H1 (cell line): ENCODE measurements at regions not wholly inside any gene's neighbourhood (a gene's known extent, or its start where the extent isn't known, plus 50 kb on each side); places are given as distances from the start of the nearest gene placed in this dataset.

ENCODE experiments used
- CTCF ChIA-PET: fragments of 300-600 bp; sonication (Branson Sonifier 250); formaldehyde crosslinking; loops from one replicate; lab custom pipeline; 2021; ENCODE audit not compliant: partially characterized antibody; lab: Charles Lee
- POLR2A ChIA-PET: fragments of 300-600 bp; sonication (Branson Sonifier 250); formaldehyde crosslinking; loops from one replicate; lab custom pipeline; 2021; ENCODE audit warnings: inconsistent platforms; ENCODE audit not compliant: partially characterized antibody; lab: Charles Lee
- DNase-seq, 2 experiments: peaks; one replicate each; pipeline versions ENCODE4 v3.0.0 to v3.0.0-alpha.2; 2010 to 2022; ENCODE audit warnings: low spot score in 2 of 2, low read depth in 1 of 2, mixed read lengths in 1 of 2
- FAIRE-seq: peaks from 2 replicates; lab custom pipeline; 2011; peaks lifted over from hg19 to GRCh38; lab: Jason Lieb, UNC
- H2AFZ ChIP-seq: 2 replicates; pipeline ENCODE4 v1.8.1; 2012; ENCODE audit warnings: low read length, inconsistent platforms
- H2AK5ac ChIP-seq: 2 replicates; pipeline ENCODE4 v1.6.1; 2013; ENCODE audit warnings: low read depth, low read length
- H2BK120ac ChIP-seq: replicated peaks from 2 replicates; pipeline ENCODE3; 2013; ENCODE audit warnings: low read depth, low read length, inconsistent platforms
- H2BK12ac ChIP-seq: 2 replicates; pipeline ENCODE4 v1.6.1; 2013; ENCODE audit warnings: low read depth, low read length
- H2BK15ac ChIP-seq: 2 replicates; pipeline ENCODE4 v1.6.1; 2013; ENCODE audit warnings: low read length
- H2BK20ac ChIP-seq: 2 replicates; pipeline ENCODE4 v1.6.1; 2013; ENCODE audit warnings: low read length
- H2BK5ac ChIP-seq: 2 replicates; pipeline ENCODE4 v1.6.1; 2013; ENCODE audit warnings: low read depth, low read length
- H3K14ac ChIP-seq: 2 replicates; pipeline ENCODE4 v1.6.1; 2013; ENCODE audit warnings: inconsistent platforms; ENCODE audit not compliant: insufficient read length
- H3K18ac ChIP-seq: 2 replicates; pipeline ENCODE4 v1.6.1; 2013; ENCODE audit warnings: low read length; ENCODE audit errors: extremely low read depth
- H3K23ac ChIP-seq: 2 replicates; pipeline ENCODE4 v1.6.1; 2013; ENCODE audit warnings: inconsistent platforms; ENCODE audit not compliant: insufficient read length
- H3K23me2 ChIP-seq: 2 replicates; pipeline ENCODE4 v1.6.1; 2013; ENCODE audit warnings: low read depth, low read length
- H3K27ac ChIP-seq: 2 replicates; pipeline ENCODE4 v1.6.1; 2011; ENCODE audit warnings: low read depth, low read length, inconsistent platforms
- H3K27me3 ChIP-seq, 4 experiments: replicated peaks in 1 of 4; 1 replicate in 1 of 4; 2 replicates in 3 of 4; pipeline versions ENCODE4 v1.6.1 to v1.8.1; 2011 to 2013; ENCODE audit warnings: low read length in 3 of 4, mild to moderate bottlenecking in 3 of 4, inconsistent platforms in 2 of 4, mixed read lengths in 2 of 4, moderate library complexity in 1 of 4; ENCODE audit not compliant: control insufficient read depth in 3 of 4, insufficient read depth in 3 of 4; ENCODE audit errors: extremely low read depth in 1 of 4
- H3K36me3 ChIP-seq, 4 experiments: 2 replicates each; pipeline versions ENCODE4 v1.6.1 to v1.8.1; 2011 to 2013; ENCODE audit warnings: mild to moderate bottlenecking in 4 of 4, low read length in 3 of 4, moderate library complexity in 2 of 4, control low read depth in 1 of 4, inconsistent platforms in 1 of 4; ENCODE audit not compliant: insufficient read depth in 4 of 4, control insufficient read depth in 2 of 4
- H3K4ac ChIP-seq: replicated peaks from 2 replicates; pipeline ENCODE3; 2013; ENCODE audit warnings: low read length, low read depth, mixed read lengths, inconsistent platforms; ENCODE audit not compliant: insufficient read length
- H3K4me1 ChIP-seq, 4 experiments: replicated peaks in 1 of 4; 1 replicate in 1 of 4; 2 replicates in 3 of 4; pipeline versions ENCODE4 v1.6.1 to v1.8.1; 2011 to 2013; ENCODE audit warnings: low read length in 3 of 4, inconsistent platforms in 2 of 4, mixed read lengths in 1 of 4; ENCODE audit not compliant: insufficient read depth in 4 of 4, control insufficient read depth in 3 of 4
- H3K4me2 ChIP-seq, 2 experiments: 2 replicates each; pipeline versions ENCODE4 v1.6.1 to v1.8.1; 2011 to 2013; ENCODE audit warnings: low read depth in 2 of 2, low read length in 2 of 2, control low read depth in 1 of 2, inconsistent platforms in 1 of 2, mild to moderate bottlenecking in 1 of 2; ENCODE audit not compliant: insufficient read depth in 1 of 2
- H3K4me3 ChIP-seq, 4 experiments: fragments of 200-600, 300-600 bp in 1 of 4; sonication (generic), shearing (Covaris generic), sonication (Bioruptor Twin) in 1 of 4; 2 replicates each; pipeline versions ENCODE4 v1.5.1 to v1.8.1; 2011 to 2016; ENCODE audit warnings: low read length in 4 of 4, low read depth in 3 of 4, control low read depth in 2 of 4, inconsistent platforms in 2 of 4, mild to moderate bottlenecking in 2 of 4, mixed read lengths in 1 of 4, moderate library complexity in 1 of 4; ENCODE audit not compliant: insufficient read depth in 2 of 4; ENCODE audit errors: extremely low read depth in 1 of 4
- H3K56ac ChIP-seq: replicated peaks from 2 replicates; pipeline ENCODE3; 2013; ENCODE audit warnings: low read depth, mild to moderate bottlenecking, mixed read lengths, low read length, inconsistent platforms; ENCODE audit not compliant: insufficient read length
- H3K79me1 ChIP-seq: 2 replicates; pipeline ENCODE4 v1.6.1; 2013; ENCODE audit warnings: low read depth, low read length, control low read depth
- H3K79me2 ChIP-seq, 2 experiments: 2 replicates each; pipeline versions ENCODE4 v1.6.1 to v1.8.1; 2012 to 2013; ENCODE audit warnings: low read length in 2 of 2, mild to moderate bottlenecking in 2 of 2, inconsistent platforms in 1 of 2; ENCODE audit not compliant: insufficient read depth in 2 of 2, control insufficient read depth in 1 of 2
- H3K9ac ChIP-seq, 4 experiments: replicated peaks in 1 of 4; 1 replicate in 1 of 4; 2 replicates in 3 of 4; pipeline versions ENCODE4 v1.6.1 to v1.8.1; 2011 to 2013; ENCODE audit warnings: low read depth in 3 of 4, low read length in 3 of 4, control low read depth in 2 of 4, mild to moderate bottlenecking in 2 of 4, moderate library complexity in 2 of 4, inconsistent platforms in 1 of 4; ENCODE audit errors: extremely low read depth in 1 of 4
- H3K9me3 ChIP-seq, 2 experiments: 2 replicates each; pipeline versions ENCODE4 v1.6.1 to v1.8.1; 2012 to 2013; ENCODE audit warnings: mild to moderate bottlenecking in 2 of 2, moderate library complexity in 2 of 2, control low read depth in 1 of 2, inconsistent platforms in 1 of 2, low read depth in 1 of 2, low read length in 1 of 2, mixed read lengths in 1 of 2; ENCODE audit not compliant: insufficient read depth in 2 of 2
- H4K20me1 ChIP-seq, 2 experiments: replicated peaks in 1 of 2; 2 replicates each; pipeline versions ENCODE3 to v1.8.1; 2011 to 2013; ENCODE audit warnings: inconsistent platforms in 2 of 2, low read length in 2 of 2, mild to moderate bottlenecking in 1 of 2; ENCODE audit not compliant: insufficient read depth in 2 of 2, control insufficient read depth in 1 of 2
- H4K5ac ChIP-seq: 2 replicates; pipeline ENCODE4 v1.6.1; 2013; ENCODE audit warnings: low read length, low read depth, mixed read lengths, inconsistent platforms; ENCODE audit not compliant: insufficient read length
- H4K8ac ChIP-seq: 2 replicates; pipeline ENCODE4 v1.8.0; 2013; ENCODE audit warnings: mild to moderate bottlenecking, moderate library complexity, low read length, inconsistent platforms; ENCODE audit not compliant: insufficient read depth; ENCODE audit errors: extremely low read depth
- H4K91ac ChIP-seq: replicated peaks from 2 replicates; pipeline ENCODE3; 2013; ENCODE audit warnings: low read length, mixed read lengths, inconsistent platforms; ENCODE audit not compliant: insufficient read length
- POLR2A ChIP-seq, 2 experiments: IDR thresholded peaks; 1 replicate in 1 of 2; 2 replicates in 1 of 2; pipeline ENCODE4 v1.6.1; 2011; ENCODE audit warnings: low read depth in 2 of 2, low read length in 2 of 2, mild to moderate bottlenecking in 2 of 2; ENCODE audit errors: control extremely low read depth in 1 of 2
- RBBP5 ChIP-seq: IDR thresholded peaks from 2 replicates; pipeline ENCODE4 v1.7.1; 2012; ENCODE audit warnings: low read depth, mild to moderate bottlenecking, inconsistent platforms, low read length, moderate library complexity, borderline replicate concordance
- SRF ChIP-seq: IDR thresholded peaks from 2 replicates; pipeline ENCODE4 v1.6.1; 2011; ENCODE audit warnings: mild to moderate bottlenecking, low read depth, low read length, moderate library complexity
- TAF1 ChIP-seq: IDR thresholded peaks from 2 replicates; pipeline ENCODE4 v1.6.1; 2011; ENCODE audit warnings: mild to moderate bottlenecking, low read depth, low read length
- YY1 ChIP-seq: IDR thresholded peaks from 2 replicates; pipeline ENCODE4 v1.6.1; 2011; ENCODE audit warnings: low read depth, mild to moderate bottlenecking, low read length
- WGBS, 2 experiments: shearing (Covaris generic) in 1 of 2; methylation state at CpG; one replicate each; pipeline versions ENCODE4 v1.1.6 to v1.1.7; 2013 to 2015; ENCODE audit warnings: low lambda C conversion rate in 2 of 2, mixed read lengths in 2 of 2, inconsistent platforms in 1 of 2, low coverage in 1 of 2, missing lambda C conversion rate in 1 of 2; ENCODE audit not compliant: insufficient replicate concordance in 2 of 2, insufficient coverage in 1 of 2, insufficient read length in 1 of 2; ENCODE audit errors: extremely low coverage in 1 of 2, missing lambda C conversion rate in 1 of 2; 5-methylcytosine and 5-hydroxymethylcytosine counted together

DNA sequence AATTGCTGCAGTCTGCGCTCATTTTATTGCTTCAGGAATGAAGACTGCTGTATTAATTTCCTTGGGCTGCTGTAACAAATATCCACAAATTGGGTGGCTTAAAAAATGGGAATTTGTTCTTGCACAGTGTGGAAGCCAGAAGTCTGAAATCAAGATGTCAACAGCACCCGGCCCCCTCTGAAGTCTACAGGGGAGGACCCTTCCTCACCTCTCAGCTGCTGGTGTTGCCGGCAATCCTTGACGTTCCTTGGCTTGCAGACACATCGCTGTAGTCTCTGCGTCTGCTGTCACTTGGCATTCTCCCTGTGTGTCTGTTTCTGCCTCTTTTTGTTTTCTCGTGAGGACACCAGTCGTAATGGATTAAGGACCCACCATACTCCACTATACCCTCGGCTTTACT is 166.2 kb downstream of the PTPN20 start:
- Histone ChIP-seq H2AFZ (no peak overlapping the region), H3K14ac (no peak overlapping the region), H3K9ac (no peak overlapping the region), H4K20me1 (no peaks in the 10 kb centered on the region), H3K36me3 (no peaks in the 10 kb centered on the region), H3K27me3 (no peaks in the 10 kb centered on the region), H2AK5ac (no peak overlapping the region), H3K4me3 (no peak overlapping the region), H3K27ac (no peak overlapping the region), H2BK20ac (no peak overlapping the region), H3K4me1 (no peaks in the 10 kb centered on the region), H2BK15ac (no peak overlapping the region), H3K9me3 (no peaks in the 10 kb centered on the region), H2BK120ac (no peak overlapping the region), H4K5ac (no peak overlapping the region), H3K4ac (no peak overlapping the region), H4K91ac (no peak overlapping the region), H3K79me2 (no peaks in the 10 kb centered on the region), H3K23me2 (no peaks in the 10 kb centered on the region), H2BK12ac (no peak overlapping the region), H2BK5ac (no peak overlapping the region), H3K56ac (no peak overlapping the region), H3K79me1 (no peaks in the 10 kb centered on the region), H3K18ac (no peak overlapping the region), H3K23ac (no peak overlapping the region), H3K4me2 (no peak overlapping the region), H4K8ac (no peak overlapping the region)
- ChIA-PET POLR2A (no interaction called here), CTCF (interaction anchor here (1.7 kb wide), 1 partner anchor 28 kb away, joined by 4 read pairs; no protein-coding TSS in a partner anchor)
- WGBS, 2 experiments = 88% methylated on average over 9 of the region's 9 CpGs; no CpG with 5 or more reads in 1 of the 2 experiments
- FAIRE-seq (no peak), DNase-seq (no peak)
- TF ChIP-seq YY1 = no peak
- TF ChIP-seq POLR2A (IDR thresholded peaks at IDR 0.05; ENCODE audit: control extremely low read depth in 1 of 2, low read depth in 2 of 2, low read length in 2 of 2) = no peak
- TF ChIP-seq SRF = no peak
- no peak for TF ChIP-seq TAF1
- TF ChIP-seq RBBP5 = no peak
